Endodermal cell (in vitro differentiated cells): ENCODE measurements at regions not wholly inside any gene's neighbourhood (a gene's known extent, or its start where the extent isn't known, plus 50 kb on each side); places are given as distances from the start of the nearest gene placed in this dataset.
"Not testable (repeated sequence)": the region's sequence is repeated elsewhere in the genome, so short reads cannot be mapped to it uniquely, and the experiment has no call there.

Source experiments
- DNase-seq: peaks from one replicate; pipeline ENCODE4 v3.0.0-alpha.2; 2017
- H3K27ac ChIP-seq: 2 replicates; pipeline ENCODE4 v1.5.1; 2013; ENCODE audit warnings: mild to moderate bottlenecking, low read depth, low read length, moderate library complexity
- H3K27me3 ChIP-seq: 2 replicates; pipeline ENCODE4 v1.6.1; 2013; ENCODE audit warnings: mild to moderate bottlenecking, low read length, moderate library complexity; ENCODE audit not compliant: insufficient read depth, control insufficient read depth, poor library complexity, severe bottlenecking
- H3K36me3 ChIP-seq: 2 replicates; pipeline ENCODE4 v1.7.0; 2013; ENCODE audit warnings: mild to moderate bottlenecking, low read length, moderate library complexity; ENCODE audit not compliant: control insufficient read depth, insufficient read depth
- H3K4me1 ChIP-seq: one replicate; pipeline ENCODE4 v1.7.0; 2013; ENCODE audit warnings: low read length; ENCODE audit not compliant: control insufficient read depth, insufficient read depth
- H3K4me3 ChIP-seq: 2 replicates; pipeline ENCODE4 v1.5.1; 2013; ENCODE audit warnings: mild to moderate bottlenecking, low read length, moderate library complexity
- H3K9ac ChIP-seq: 2 replicates; pipeline ENCODE4 v1.6.1; 2013; ENCODE audit warnings: mild to moderate bottlenecking, low read length, moderate library complexity; ENCODE audit not compliant: poor library complexity, severe bottlenecking; ENCODE audit errors: extremely low read depth
- H3K9me3 ChIP-seq: 2 replicates; pipeline ENCODE4 v1.6.1; 2013; ENCODE audit warnings: mild to moderate bottlenecking, low read length, moderate library complexity; ENCODE audit not compliant: control insufficient read depth
- H3K27ac Mint-ChIP-seq: 2 replicates; pipeline ENCODE4 v1.8.0; 2020; ENCODE audit warnings: mixed read lengths
- H3K27me3 Mint-ChIP-seq: 2 replicates; pipeline ENCODE4 v1.8.0; 2021; ENCODE audit warnings: mild to moderate bottlenecking, mixed read lengths; ENCODE audit not compliant: insufficient read depth
- H3K36me3 Mint-ChIP-seq: 2 replicates; pipeline ENCODE4 v1.8.0; 2020; ENCODE audit warnings: low read depth, mixed read lengths
- H3K4me1 Mint-ChIP-seq: 2 replicates; pipeline ENCODE4 v1.8.0; 2020; ENCODE audit warnings: mixed read lengths
- H3K4me3 Mint-ChIP-seq: 2 replicates; pipeline ENCODE4 v1.8.0; 2020; ENCODE audit warnings: mild to moderate bottlenecking, moderate library complexity, mixed read lengths
- H3K9me3 Mint-ChIP-seq: 2 replicates; pipeline ENCODE4 v1.8.0; 2020; ENCODE audit warnings: mild to moderate bottlenecking, mixed read lengths
- CTCF ChIP-seq: fragments of 200-600 bp; sonication (generic); conservative IDR thresholded peaks from 2 replicates; pipeline ENCODE4 v1.5.0; 2021; ENCODE audit warnings: antibody characterized with exemption, mild to moderate bottlenecking
- WGBS, 2 experiments: methylation state at CpG; one replicate each; pipeline versions ENCODE4 v1.1.5 to v1.1.7; 2013; ENCODE audit warnings: missing lambda C conversion rate in 2 of 2, mixed read lengths in 1 of 2; ENCODE audit not compliant: insufficient coverage in 1 of 2, insufficient read length in 1 of 2; 5-methylcytosine and 5-hydroxymethylcytosine counted together

DNA sequence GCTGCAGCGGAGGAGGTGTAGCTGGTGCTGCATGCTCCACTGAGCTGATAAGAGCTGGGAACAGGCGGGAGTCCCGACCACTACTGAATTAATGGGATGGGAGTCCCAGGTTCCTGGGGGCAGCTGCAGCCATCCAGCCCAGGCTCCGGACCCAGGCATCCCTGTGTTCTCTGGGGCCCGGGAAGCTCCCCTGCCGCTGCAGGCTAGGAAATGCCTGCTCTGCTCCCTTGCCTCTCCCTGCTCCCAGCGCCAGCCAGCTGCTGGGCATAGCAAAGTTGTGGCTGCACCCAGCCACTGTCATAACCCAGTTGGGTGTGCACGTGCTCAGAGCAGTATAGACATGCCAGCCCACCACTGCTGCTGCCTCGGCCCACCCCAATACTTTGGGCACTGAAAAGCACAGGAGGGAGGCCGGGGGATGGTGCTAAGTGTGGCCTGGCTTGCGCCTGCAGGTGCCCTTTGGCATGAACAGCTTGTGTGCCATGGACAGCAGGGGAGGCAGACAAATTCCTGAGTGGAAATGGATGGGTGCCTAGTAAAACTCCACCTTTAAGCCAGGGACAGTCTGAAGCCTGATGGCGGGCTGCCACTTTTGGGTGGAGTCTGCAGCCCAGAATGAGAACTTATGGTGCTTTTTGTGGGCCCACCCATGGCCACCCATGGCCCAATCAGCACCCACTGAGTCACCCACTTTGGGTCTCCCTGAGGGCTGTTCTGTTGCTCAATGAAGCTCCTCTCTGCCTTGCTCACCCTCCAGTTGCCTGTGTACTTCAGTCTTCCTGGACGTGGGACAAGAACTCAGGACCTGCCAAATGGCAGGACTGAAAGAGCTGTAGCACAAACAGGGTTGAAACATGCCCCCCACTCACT, 219.3 kb upstream of the TMEFF2 start:
- no peaks in the 10 kb centered on the region for H3K27me3 Mint-ChIP-seq
- no peaks in the 10 kb centered on the region for H3K4me1 ChIP-seq
- H3K4me1 Mint-ChIP-seq: no peaks in the 10 kb centered on the region

DNA sequence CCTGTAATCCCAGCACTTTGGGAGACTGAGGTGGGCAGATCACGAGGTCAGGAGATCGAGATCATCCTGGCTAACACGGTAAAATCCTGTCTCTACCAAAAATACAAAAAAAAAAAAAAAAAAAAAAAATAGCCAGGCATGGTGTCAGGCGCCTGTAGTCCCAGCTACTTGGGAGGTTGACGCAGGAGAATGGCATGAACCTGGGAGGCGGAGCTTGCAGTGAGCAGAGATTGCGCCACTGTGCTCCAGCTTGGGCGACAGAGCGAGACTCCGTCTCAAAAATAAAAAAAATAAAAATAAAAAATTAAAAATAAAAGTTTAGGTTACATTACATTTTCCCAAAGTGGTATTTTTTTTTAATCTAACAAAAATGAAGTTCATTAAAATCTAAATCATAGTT, 218.1 kb upstream of the TMEFF2 start:
- not testable (repeated sequence) for H3K9me3 ChIP-seq, H3K4me3 ChIP-seq, H3K36me3 Mint-ChIP-seq, H3K9me3 Mint-ChIP-seq, H3K9ac ChIP-seq, DNase-seq, H3K36me3 ChIP-seq, H3K4me1 ChIP-seq, H3K27me3 ChIP-seq, H3K27ac ChIP-seq, H3K27ac Mint-ChIP-seq, H3K4me3 Mint-ChIP-seq, H3K4me1 Mint-ChIP-seq
- peaks cover 11% of the 10 kb centered on the region for H3K27me3 Mint-ChIP-seq
- 82 to 94% methylated on average over 3 to 7 of the region's 10 CpGs for WGBS, 2 experiments

More for the DNA sequence above, 219.3 kb upstream of the TMEFF2 start:
- H3K27ac ChIP-seq: no peak overlapping the region
- H3K9me3 ChIP-seq: peaks cover 7% of the 10 kb centered on the region
- Mint-ChIP-seq H3K4me3 (no peak overlapping the region), H3K27ac (no peak overlapping the region), H3K9me3 (no peaks in the 10 kb centered on the region), H3K36me3 (no peaks in the 10 kb centered on the region)
- no peak for DNase-seq
- 93 to 94% methylated on average over 7 to 13 of the region's 13 CpGs for WGBS, 2 experiments
- TF ChIP-seq CTCF: no peak
- no peaks in the 10 kb centered on the region for H3K27me3 ChIP-seq
- H3K36me3 ChIP-seq: no peaks in the 10 kb centered on the region
- no peak overlapping the region for H3K9ac ChIP-seq
- H3K4me3 ChIP-seq: no peak overlapping the region

GRCh38 chr2:192412394-192412793, 217.7 kb upstream of the TMEFF2 start:
- Mint-ChIP-seq H3K27me3 (peaks cover 15% of the 10 kb centered on the region), H3K4me1 (peaks cover 4% of the 10 kb centered on the region), H3K27ac (no peak overlapping the region), H3K4me3 (no peak overlapping the region), H3K9me3 (no peaks in the 10 kb centered on the region), H3K36me3 (no peaks in the 10 kb centered on the region)
- DNase-seq: no peak
- H3K27me3 ChIP-seq: no peaks in the 10 kb centered on the region
- no peak overlapping the region for H3K4me3 ChIP-seq
- peaks cover 7% of the 10 kb centered on the region for H3K9me3 ChIP-seq
- H3K36me3 ChIP-seq: no peaks in the 10 kb centered on the region
- TF ChIP-seq CTCF: no peak
- H3K4me1 ChIP-seq: no peaks in the 10 kb centered on the region
- H3K27ac ChIP-seq: no peak overlapping the region
- H3K9ac ChIP-seq: no peak overlapping the region
